HG03565 (cell line): ENCODE measurements at regions not wholly inside any gene's neighbourhood (a gene's known extent, or its start where the extent isn't known, plus 50 kb on each side); places are given as distances from the start of the nearest gene placed in this dataset.
A peak's percentile ranks its signal among the peaks of the same experiment; 100 is the strongest.
"Not testable (repeated sequence)": the region's sequence is repeated elsewhere in the genome, so short reads cannot be mapped to it uniquely, and the experiment has no call there.

Experiments used
- ATAC-seq: cut with Tn5 transposase; IDR thresholded peaks from one replicate; pipeline ENCODE4 v1.9.1; 2021; ENCODE audit warnings: mild to moderate bottlenecking, moderate library complexity; ENCODE audit not compliant: unreplicated experiment

DNA sequence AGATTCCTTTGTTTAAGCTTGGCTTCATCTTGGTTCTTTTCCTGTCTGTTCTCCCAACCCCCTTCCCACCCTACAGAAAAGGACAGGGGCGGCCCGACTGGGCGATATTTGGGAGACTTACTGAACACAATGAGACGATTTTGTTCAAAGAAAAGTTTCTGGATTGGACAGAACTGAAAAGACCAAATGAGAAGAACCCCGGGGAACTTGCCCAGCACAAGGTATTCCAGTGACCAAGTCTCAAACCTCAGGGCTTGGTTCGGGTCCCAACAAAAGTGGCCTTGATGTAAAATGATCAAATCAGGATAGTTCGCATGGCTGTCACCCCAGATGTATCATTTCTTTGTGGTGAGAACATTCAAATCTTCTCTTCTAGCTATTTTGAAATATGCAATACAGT lies 73.9 kb upstream of the LYZL2 start:
- ATAC-seq = not testable (repeated sequence)

DNA sequence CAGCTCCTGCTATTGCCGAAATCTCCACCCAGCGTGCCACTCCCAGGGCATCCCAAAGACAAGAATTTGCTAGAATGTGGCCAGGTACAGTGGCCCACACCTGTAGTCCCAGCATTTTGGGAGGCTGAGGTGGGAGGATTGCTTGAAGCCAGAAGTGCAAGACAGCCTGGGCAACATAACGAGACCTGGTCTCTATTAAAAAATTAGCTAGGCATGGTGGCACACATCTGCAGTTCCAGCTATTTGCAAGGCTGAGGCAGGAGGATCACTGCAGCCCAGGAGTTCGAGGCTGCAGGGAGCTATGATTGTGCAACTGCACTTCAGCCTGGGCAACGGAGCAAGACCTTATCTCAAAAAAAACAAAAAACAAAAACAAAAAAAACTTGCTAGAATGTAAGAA lies 73.3 kb upstream of the LYZL2 start:
- no peak for ATAC-seq

DNA sequence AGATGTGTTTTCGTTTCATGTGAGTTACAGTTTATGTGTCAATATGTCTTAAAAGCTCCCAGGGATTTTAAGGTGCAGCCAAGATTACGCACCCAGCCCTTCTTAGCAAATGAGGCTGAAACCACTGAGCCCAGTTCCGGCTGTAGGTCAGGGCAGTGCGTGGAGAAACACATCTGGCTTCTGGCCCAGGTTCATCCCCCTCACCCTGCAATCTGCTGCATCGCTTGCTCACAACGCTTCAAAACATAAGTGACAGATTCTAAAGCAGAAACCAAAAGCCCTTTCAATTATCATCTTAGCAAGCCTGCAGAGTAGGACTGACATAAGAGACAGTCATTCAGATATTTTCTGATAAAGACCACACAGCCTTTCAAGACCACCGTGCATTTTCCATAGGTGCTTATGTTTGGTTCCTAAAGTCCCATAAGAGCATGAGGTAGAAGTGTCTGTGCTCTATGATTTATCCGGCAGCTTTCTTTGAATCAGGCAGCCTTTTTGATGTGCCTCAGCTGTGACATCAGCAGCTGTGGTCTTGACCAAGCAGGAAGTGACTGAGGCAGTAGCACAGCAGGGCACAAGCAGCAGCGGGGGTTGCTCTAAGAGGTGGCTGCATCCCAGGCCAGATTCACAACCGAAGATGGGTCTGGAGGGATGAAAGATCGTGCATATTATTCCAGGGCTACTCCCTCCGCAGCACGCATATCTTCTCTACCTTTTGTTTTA lies 72.1 kb upstream of the LYZL2 start:
- peak; percentile 44 for ATAC-seq

DNA sequence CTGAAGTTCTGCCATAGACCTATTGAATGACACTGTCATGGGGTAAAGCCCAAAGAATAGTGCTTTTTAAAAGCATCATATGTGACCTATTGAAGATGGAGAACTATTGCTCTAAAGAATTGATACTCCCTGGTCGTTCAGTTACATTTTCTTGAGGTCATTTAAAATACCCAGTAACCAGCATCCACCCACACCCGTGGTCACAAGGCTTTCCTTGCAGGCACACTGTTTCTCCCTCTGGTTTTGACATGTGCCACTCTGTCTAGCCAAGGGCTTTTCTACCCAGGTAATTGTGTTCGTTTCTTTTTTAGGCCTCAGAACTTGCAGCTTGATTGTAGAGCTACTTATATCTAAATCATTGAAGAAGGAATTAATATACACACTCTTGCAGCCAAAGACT lies 68.3 kb upstream of the LYZL2 start:
- no peak for ATAC-seq

DNA sequence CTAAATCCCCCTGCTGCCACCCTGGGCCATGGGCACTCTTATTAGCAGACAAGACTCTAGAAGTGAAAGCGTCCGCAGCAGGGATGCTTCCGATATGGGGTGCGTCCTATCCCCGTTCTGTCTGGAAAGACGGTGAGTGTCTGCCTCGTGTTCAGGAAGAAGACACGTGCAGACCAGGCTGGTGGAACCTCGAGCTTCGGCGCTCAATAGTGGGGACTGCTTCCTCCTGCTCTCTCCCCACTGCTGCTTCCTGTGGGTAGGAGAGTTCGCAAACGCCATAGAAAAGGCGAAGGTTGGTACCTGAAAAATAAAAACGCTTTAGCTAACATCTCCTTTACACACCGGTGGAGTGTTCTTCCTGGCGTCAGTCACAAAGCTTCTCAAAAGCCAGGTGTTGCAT lies 67.7 kb upstream of the LYZL2 start:
- not testable (repeated sequence) for ATAC-seq

DNA sequence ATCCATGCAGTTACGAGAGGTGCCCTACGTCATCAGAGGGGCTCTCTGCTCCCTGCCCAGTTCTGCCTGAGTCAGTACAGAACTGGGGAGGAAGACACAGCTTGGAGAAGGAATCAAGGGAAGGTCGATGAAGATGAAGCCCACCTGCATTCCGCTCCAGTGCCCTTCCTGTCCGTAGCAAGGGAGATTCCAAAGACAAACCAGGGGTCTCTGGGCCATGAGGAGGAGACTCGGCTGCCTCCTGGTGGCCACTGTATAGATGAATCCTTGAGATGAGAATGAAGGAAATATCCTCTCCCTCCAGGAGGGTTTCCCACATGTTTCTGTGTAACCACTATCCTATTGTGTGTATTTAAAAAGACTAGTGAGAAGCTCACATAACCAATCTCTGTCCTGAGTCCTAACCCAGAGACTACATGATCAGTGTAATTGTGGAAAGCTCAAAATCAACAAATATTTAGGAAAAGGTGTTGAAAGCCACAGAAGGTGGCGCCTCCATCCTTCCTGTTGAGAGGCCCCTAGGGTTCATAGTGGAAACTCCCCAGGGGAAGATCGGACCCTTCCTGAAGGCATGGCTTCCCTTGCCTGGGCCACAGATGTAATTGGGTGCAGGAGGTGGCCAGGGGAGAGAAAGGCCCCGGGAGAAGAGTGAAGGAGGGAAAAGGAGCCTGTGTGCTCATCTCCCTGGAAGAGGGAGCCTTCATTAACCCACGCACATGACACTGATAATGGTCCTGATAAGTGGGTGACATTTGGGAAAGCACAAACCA lies 67.0 kb upstream of the LYZL2 start:
- not testable (repeated sequence) for ATAC-seq

DNA sequence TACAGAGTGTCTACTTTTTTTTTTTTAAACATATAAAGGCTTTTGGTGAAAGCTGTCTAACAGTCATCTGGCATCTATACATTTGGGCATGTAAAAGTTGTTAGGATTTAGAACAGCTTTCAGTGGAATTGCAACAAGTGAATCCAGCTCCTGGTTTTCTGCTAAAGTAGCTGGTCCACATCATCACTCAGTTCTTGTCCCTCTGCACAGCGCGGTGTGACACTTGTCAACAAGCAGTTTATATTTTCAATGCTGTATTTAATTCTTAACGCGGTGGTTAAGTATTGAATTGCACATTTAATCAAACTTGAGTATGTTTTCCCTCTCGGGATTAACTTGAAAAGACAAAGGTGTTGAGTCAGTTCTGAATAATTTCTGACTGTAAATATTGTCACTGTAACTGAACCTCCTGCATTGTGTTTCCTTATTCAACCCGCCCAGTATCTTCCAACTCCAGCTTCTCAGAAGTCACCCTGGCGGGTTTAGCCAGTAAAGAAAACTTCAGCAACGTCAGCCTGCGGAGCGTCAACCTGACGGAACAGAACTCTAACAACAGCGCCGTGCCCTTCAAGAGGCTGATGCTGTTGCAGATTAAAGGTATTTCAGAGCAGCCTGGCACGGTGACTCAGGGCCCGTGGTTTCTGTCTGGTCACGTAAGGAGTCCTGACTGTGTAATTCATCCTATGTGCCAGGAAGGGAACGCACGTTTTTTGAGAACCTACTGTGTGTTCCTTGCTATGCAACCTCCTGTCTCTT lies 66.1 kb upstream of the LYZL2 start:
- not testable (repeated sequence) for ATAC-seq

DNA sequence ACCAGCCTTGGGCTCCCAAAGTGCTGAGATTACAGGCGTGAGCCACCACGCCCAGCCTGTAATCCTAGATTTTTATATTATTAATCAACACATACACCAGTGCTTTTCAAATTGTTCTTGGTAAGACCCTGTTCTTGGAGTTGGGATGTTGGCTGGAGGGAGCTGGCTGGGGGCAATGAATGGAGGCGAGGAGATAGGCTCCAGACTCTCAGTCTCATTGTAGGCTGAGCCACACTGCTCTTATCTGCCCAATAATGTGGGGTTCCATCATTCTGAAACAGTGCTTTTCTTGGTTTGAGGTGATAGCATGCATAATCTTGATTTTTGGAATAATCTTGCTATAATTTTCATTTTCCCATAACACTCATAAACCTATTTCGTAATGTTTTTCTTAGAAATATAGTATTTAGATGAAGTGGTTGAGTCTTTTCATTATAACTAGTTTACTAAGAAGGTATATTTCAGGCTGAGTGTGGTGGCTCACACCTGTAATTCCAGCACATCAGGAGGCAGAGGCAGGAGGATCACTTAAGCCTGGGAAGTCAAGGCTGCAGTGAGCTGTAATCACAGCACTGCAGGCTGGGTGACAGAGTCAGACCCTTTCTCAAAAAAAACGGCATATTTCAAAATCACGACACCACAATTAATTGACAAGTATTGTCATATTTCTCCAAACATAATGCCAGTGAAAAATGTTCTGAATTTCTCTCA lies 65.1 kb upstream of the LYZL2 start:
- ATAC-seq = no peak

DNA sequence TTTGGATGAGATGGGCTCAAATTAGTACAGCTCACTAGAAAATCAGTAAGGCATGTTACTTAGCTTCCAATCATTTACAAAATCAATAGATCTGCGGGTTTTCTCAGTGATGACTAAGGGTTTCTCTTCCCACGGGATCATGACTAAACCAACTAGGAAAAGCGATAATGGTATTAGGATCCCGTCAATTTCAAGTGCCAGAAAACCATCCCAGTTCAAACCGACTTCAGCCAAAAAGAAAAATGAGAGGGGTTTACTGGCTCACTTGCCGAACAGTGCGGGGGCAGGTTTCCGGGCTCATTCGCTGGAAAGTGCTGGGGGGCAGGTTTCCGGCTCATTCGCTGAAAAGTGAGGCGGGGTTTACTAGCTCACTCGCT lies 62.1 kb upstream of the LYZL2 start:
- ATAC-seq = no peak

DNA sequence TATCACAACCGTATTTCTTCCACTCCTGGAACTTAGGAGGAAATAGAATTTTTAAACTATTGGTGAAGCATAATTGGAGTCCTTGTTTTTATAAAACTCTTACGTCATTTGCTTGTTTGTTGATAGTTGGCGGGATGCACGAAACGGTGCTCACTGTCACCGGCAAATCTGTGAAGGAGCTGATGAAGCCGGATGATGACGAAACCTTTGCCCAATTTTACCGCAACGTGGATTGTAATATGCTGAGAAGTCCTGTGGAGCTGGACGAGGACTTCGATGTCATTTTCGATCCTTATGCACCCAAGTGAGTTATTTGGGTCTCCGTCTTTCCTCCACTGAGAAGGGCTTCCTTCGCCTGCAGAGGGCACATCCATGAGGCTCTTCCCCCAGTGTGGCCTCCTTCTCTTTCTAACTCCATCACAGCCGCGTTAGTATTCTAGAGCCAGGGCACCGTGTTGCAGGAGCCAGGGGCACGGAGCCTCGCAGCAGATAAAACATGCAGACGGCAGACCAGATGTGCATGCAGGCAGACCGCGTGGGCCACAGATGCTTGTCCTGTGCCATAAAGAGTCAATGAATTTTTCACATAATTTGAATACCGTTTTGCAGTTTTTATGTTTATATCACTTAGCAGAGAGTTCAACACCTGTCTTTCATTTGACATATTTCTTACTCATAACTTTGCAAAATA lies 61.5 kb upstream of the LYZL2 start:
- not testable (repeated sequence) for ATAC-seq

DNA sequence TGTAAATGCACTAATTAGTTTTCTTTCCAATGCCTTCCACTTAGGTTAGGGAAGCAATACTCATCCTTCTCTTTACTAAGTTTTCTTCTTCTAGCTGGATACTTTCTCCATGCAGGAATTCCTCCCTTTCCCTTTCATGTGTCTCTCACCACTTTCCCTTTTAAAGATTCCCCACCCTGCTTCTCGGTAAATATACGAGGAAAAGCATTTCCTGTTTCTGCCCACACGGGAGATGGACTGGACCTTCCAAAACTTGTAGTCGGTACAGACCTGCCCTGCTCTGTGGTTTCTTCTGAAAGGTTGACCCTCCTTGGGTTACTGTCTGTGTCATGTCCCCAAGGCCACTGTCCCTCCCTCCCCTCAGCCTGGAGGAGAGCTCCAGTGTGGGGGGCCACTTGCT lies 58.9 kb upstream of the LYZL2 start:
- no peak for ATAC-seq

DNA sequence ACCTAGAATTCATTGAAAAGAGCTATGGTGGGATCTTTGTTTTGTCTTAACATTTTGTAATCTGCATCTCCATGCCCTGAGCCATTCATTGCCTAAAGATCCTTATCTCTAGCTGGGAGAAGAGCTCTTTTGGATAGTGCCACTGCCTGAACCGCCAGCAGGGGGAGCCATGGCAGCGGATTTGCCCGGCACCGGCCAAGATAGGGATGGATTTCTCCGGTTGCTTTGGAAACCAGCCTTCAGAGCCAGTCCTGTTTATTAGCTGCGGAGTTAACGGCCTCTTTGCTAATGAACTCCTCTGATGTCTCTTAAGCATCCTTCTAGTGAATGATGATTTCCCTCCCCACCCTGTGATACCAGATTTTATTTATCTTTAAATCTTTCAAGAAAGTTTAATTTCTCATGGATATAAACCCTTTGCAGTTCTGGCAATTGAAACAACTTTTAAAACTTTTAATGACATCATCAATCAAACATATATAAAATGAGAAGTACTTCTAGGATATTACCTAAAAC lies 58.2 kb upstream of the LYZL2 start:
- no peak for ATAC-seq

DNA sequence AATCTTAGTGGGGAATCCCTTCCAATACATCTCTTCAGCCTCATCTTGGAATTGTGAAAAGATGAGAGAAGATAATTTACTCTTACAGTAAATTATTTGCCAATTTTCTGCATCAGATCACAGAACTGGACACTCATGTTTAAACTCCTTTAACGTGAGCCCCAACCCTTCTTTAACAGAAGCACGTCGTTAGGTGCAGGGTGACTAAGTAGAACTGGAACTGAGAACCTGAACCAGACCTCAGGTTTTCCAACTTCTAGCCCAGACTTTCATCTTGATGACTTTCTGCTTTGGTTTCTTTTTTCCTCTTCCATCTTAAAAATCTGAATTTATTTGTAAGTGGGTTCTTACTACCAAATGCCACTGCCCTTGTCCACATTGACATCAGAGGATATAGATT lies 57.2 kb upstream of the LYZL2 start:
- ATAC-seq = no peak

DNA sequence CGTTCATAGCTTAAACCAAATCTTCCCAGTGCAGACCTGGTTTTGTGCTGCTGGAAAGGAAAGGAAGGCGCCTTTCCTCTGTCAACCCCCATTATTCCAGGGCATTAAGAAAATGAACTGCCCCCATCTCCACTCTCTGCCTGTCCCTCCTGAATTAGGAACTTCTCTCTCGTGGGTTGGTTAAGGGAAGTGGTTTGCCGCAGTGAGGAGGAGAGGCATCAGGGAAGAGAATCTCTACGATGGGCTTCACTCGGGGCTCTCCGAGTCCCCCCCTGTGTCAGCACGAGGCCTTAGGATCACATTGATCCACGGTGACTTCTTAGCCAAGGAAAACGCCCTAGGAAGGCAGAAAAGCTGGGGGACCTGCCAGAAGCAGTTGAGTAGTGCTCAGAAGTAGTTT lies 53.9 kb upstream of the LYZL2 start:
- no peak for ATAC-seq

DNA sequence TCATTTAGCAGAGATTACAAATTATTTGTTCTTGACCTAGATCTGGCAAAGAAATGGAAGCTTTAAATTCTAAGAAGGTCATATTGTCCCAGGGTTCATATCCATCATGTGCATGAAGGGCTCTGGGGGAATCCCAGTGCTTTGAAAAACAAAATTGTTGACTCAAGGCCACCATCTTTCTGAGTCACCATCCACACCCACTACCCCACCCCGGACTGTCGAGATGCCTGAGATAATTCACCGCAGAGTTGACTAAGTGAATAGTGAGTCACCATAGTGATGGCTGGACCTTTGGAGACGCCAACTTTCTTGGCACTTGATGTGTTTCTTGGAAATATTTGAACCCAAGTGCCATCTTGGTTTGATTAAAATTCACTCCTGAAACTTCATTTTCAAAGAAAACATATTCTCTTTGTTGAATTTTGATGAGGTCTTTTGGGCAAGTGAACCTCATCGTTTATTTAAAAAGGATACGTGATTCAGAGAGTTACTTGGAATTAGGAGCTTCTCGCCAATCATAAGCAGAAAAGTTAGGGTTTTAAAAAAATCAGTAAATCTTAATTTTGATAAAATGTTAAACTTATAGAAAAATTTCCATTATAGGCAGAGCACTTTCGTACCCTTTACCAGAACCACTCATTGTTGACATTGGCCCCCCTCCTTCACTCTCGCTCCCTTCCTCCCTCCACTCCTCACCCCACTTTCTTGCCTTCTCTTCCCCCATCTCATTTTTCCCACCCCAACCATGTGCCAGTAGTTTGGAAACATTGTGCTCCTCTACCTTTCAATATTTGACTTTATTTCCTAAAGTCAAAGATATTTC lies 53.0 kb upstream of the LYZL2 start:
- not testable (repeated sequence) for ATAC-seq

DNA sequence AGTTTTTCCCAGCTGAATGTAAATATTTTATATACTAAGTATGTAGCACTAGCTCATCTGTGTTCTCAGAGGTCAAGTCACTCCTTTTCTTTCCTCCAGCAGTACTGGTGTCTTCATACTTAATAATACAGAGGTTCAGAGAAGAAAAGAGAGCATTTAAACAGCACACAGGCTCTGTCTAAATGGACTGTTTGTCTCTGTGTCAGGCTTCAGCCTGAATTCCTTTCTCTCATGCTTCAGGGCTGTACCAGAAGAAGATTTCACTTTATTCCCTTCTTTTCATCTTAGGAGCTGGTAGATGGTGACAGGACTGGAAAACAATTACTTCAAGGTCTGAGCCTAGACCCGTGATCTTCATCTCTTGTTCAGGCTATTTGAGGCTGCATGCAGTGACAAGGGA lies 51.4 kb upstream of the LYZL2 start:
- no peak for ATAC-seq
